SK-N-DZ (cell line): ENCODE measurements at regions not wholly inside any gene's neighbourhood (a gene's known extent, or its start where the extent isn't known, plus 50 kb on each side); places are given as distances from the start of the nearest gene placed in this dataset.
A peak's percentile ranks its signal among the peaks of the same experiment; 100 is the strongest.

Source experiments
- DNase-seq: peaks from one replicate; pipeline ENCODE4 v3.0.0-alpha.2; 2015; ENCODE audit warnings: low spot score
- small RNA-seq, 2 experiments: library from RNA; depleted of rRNA; stranded (forward); fragments of <200 nt; gene quantifications; one replicate each; pipeline ENCODE3, GENCODE V24; 2014

DNA sequence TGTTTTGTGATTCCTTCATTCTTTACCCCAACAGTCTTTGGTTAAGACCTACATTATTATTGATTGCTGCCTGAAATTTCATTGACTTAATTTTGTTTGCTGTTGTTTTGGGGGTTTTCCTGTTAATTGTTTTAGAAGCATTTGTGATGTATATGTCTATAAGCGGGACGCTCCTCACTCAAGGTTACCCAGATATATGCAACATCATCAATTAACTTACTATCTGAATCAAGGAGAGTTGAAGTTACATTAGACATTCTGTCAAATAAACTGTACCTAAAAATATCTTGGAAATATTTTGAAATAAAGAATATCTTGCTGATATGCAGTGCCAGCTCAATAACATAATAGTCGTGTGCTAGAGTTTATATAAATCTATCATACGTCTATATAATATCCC is 125.9 kb upstream of the CDH18 start:
- no peak for DNase-seq

DNA sequence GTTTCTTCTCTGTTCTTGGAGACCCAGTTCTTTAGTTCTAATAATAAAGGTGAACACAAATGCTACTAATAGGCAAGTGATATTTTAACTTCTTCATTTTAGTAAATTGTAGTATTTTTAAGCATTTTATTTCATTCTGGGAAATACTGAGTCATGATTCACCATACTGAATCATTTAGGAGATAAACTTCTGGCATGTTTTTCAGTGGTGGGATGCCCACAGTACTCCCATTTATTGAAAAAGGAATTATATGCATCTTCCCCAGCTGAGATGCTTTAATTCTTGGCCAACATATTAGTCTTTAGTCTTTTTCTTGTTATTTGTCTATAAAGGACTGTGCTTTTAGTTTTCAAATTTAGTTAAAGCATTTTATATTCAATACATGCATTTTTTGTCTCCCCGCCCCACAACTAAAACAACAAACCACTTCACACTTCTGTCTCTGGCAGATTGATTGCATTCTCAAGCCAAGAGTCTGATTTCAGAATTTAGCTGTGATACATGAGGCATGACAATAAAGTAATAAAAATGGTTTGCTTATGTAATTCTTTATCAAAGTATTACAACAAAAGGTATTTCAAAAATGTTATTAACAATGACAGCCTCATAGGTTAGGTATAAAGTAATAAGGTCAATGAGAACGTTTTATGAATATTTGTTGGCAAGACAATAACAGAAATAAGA is 125.2 kb upstream of the CDH18 start:
- DNase-seq: no peak

DNA sequence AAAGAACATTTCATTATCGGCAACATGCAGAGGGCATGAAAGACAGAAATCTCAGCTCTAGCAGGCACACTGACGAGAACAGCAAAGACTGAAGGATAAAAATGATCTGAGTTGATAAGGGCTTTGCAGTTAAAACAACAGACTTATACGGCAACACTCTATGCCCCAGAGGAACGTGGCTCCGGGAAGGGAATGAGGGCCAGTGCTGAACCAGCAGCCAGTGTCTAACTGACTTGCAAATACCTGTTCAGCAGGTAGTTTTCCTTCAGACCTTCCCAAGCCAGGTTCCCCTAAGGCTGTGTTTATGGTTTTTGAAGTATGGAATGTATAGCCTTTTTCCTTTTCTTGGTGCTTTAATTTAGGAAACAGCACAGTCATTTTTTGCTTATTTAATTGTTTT is 121.3 kb upstream of the CDH18 start:
- no peak for DNase-seq

- DNase-seq: no peak
These were observed 117.9 kb upstream of the CDH18 start for GRCh38 chr5:20105915-20106314.

DNA sequence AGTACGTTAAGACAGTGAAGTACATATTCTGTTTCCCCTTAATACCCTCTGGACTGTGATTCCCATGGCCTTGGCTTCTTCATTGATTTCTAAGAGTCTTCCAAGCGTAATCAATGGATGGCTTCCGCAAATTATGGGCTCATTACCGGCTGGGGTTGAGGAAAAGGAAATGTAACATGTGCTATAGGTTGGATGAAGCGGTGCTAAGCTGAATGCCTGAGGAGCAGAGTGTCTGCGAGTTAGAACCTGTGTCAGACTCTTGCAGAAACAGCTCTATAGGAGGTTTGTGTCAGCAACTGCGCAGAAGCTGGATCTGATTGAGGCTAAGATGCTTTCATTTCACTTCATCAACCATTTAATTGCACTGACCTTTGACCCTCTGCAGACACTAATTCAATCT is 114.3 kb upstream of the CDH18 start:
- peak; percentile 82 for DNase-seq

- no peak for DNase-seq
These were observed 110.7 kb upstream of the CDH18 start for GRCh38 chr5:20098694-20099093.

- no peak for DNase-seq
These were observed 100.4 kb upstream of the CDH18 start for GRCh38 chr5:20088361-20088760.

DNA sequence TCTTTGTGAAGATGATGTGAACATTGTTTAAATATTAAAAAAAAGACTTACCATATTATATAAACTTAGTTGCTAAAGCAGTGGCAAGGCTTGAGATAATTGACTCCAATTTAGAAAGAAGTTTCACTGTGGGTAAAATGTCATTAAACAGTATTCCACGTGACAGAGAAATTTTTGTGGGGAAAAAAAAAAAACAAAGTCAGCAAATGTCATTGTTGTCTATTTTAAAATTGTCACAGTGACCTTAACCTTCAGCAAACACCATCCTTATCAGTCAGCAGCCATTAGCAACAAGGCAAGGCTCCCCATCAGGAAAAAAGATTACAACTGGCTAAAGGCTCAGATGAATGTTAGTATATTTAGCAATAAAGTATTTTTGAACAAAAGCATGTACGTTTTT is 99.3 kb upstream of the CDH18 start:
- no peak for DNase-seq

GRCh38 chr5:20077186-20077585 is 89.2 kb upstream of the CDH18 start:
- DNase-seq: no peak

GRCh38 chr5:20056933-20057332 is 68.9 kb upstream of the CDH18 start:
- DNase-seq: no peak

GRCh38 chr5:20055301-20055700 is 67.3 kb upstream of the CDH18 start:
- DNase-seq: no peak

DNA sequence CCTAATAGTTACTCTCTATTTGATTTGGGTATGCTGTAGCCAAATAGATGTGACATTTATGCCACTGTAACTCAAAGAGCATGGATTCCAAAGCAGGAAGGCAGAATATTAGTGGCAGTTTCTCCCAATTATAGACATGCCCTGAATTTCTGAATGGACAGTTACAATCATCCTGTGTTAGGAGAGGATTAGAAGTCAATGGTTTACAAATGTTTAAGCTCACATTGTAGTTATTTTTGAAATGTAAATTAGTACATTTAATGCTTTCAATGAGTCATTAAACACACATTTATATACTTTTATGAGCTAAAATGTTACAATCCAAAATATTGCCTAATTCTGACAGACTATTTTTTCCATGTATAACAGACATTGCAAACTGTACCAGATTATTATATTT is 62.3 kb upstream of the CDH18 start:
- DNase-seq: no peak

GRCh38 chr5:20044460-20044859 is 56.5 kb upstream of the CDH18 start:
- no peak for DNase-seq

DNA sequence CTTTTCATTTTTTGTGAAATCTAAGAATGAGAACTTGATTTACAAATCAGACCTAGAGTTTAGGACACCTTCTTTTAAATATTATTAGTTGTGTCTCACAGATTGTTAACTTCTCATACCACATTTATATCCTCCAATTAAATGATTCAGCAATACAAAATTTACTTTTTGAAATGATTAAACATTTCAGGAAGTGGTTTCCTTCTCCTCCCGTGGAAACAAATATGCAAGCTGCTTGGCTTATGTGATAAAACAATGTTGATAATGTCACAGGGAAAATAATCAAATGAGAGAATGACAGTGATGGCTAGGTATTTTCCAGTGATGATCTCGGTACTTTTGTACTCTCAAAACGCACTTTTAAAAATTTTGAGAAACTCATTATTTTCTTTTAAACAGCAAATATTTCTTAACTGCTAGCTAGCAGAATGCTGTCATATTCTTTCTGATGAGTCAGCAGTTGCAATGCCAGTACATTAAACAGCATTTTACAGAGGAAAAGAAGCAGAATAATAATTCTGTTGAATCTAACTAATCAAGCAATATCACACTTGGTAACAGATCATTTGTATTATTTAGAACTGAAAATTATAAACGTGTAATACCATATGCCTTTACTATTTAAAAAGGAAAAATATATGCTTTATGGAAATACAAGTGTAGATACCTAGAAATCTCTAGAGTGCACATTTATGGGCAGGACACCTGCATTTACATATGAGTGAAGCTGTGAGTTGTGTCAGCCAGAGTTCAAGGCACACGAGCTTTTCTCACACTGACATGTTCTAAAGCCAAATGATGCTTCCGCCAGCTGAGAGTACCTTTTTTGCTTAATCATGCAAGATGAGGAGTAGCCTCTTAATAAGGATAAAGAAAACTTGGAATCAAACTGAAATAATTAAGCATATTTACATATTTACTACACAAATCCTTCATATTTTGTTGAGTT is 53.6 kb upstream of the CDH18 start:
- no peak for DNase-seq

- DNase-seq: no peak
These were observed 52.9 kb upstream of the CDH18 start for GRCh38 chr5:20040901-20041300.

Small RNA genes in the stretch of these regions (small RNA-seq; reads per million reads assigned to genes)
- 0 reads per million in 2 experiments for gene AC093303.1
